ENCODE measurements at regions not wholly inside any gene's neighbourhood (a gene's known extent, or its start where the extent isn't known, plus 50 kb on each side); places are given as distances from the start of the nearest gene placed in this dataset.

- no peaks in the 10 kb centered on the region for H3K4me1 ChIP-seq (replicated peaks)
- no peak for TF ChIP-seq POLR2A (IDR thresholded peaks at IDR 0.05)
- no peak for TF ChIP-seq POLR2AphosphoS5 (IDR thresholded peaks at IDR 0.05)
- no peak for TF ChIP-seq CTCF (IDR thresholded peaks at IDR 0.05)
- H3K4me3 ChIP-seq = no peak overlapping the region
- intact Hi-C loops (cut with DNase I) = no loop called here
- H3K9me3 ChIP-seq = no peaks in the 10 kb centered on the region
- H3K27me3 ChIP-seq (replicated peaks; ENCODE audit: insufficient read depth) = no peaks in the 10 kb centered on the region
- H3K36me3 ChIP-seq = no peaks in the 10 kb centered on the region
- H3K27ac ChIP-seq = no peak overlapping the region
- no peak for DNase-seq (ENCODE audit: low spot score)
- WGBS = 61% methylated on average over 4 of the region's 4 CpGs
Observed at GRCh38 chr5:153299891-153300290, 190.6 kb upstream of the GRIA1 start.

GRCh38 chr5:153308282-153308681, 182.2 kb upstream of the GRIA1 start:
- DNase-seq (ENCODE audit: low spot score) = no peak
- Histone ChIP-seq H3K27ac (no peak overlapping the region), H3K36me3 (no peaks in the 10 kb centered on the region), H3K9me3 (no peaks in the 10 kb centered on the region), H3K4me1 (replicated peaks) (no peaks in the 10 kb centered on the region), H3K27me3 (replicated peaks; ENCODE audit: insufficient read depth) (no peaks in the 10 kb centered on the region), H3K4me3 (no peak overlapping the region)
- TF ChIP-seq POLR2A (IDR thresholded peaks at IDR 0.05) (no peak), CTCF (IDR thresholded peaks at IDR 0.05) (no peak)
- intact Hi-C loops (cut with DNase I) = no loop called here
- WGBS = 22% methylated on average over 1 of the region's 1 CpG

DNA sequence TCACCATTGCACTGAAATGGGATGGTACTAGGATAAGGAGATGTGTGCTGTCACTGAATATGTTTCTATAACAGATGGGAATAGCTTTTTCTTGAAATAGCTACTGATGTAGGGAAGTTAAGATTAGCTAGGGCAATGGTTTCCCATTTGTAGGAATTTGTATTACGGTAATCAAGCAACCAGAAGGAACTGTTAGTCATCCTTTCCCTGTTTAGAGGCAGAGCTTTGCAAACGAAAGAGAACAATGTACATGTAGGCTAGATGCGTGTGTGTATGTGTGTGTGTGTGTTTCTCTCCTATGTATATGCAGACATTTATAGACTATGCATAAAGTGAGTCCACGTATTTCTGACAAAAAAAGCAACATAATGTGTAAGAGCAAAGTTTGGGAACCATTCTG, 171.9 kb upstream of the GRIA1 start:
- no peak for DNase-seq (ENCODE audit: low spot score)
- WGBS = 72% methylated on average over 4 of the region's 4 CpGs
- H3K9me3 ChIP-seq = no peaks in the 10 kb centered on the region
- H3K27ac ChIP-seq = no peak overlapping the region
- intact Hi-C loops (cut with DNase I) = no loop called here
- no peaks in the 10 kb centered on the region for H3K27me3 ChIP-seq (replicated peaks; ENCODE audit: insufficient read depth)
- H3K36me3 ChIP-seq = no peaks in the 10 kb centered on the region
- H3K4me3 ChIP-seq = no peak overlapping the region
- no peak for TF ChIP-seq CTCF (IDR thresholded peaks at IDR 0.05)
- TF ChIP-seq POLR2AphosphoS5 (IDR thresholded peaks at IDR 0.05) = no peak
- no peak for TF ChIP-seq POLR2A (IDR thresholded peaks at IDR 0.05)
- no peaks in the 10 kb centered on the region for H3K4me1 ChIP-seq (replicated peaks)

- H3K9me3 ChIP-seq = no peaks in the 10 kb centered on the region
- DNase-seq (ENCODE audit: low spot score) = no peak
- no peaks in the 10 kb centered on the region for H3K27me3 ChIP-seq (replicated peaks; ENCODE audit: insufficient read depth)
- intact Hi-C loops (cut with DNase I) = no loop called here
- H3K27ac ChIP-seq = no peak overlapping the region
- WGBS = 90% methylated on average over 1 of the region's 1 CpG
- H3K36me3 ChIP-seq = no peaks in the 10 kb centered on the region
- no peak for TF ChIP-seq CTCF (IDR thresholded peaks at IDR 0.05)
- TF ChIP-seq POLR2A (IDR thresholded peaks at IDR 0.05) = no peak
- TF ChIP-seq POLR2AphosphoS5 (IDR thresholded peaks at IDR 0.05) = no peak
- no peak overlapping the region for H3K4me3 ChIP-seq
- H3K4me1 ChIP-seq (replicated peaks) = no peaks in the 10 kb centered on the region
Observed at GRCh38 chr5:153321478-153321877, 169.0 kb upstream of the GRIA1 start.

- intact Hi-C loops (cut with DNase I) = no loop called here
- no peak overlapping the region for H3K4me3 ChIP-seq
- H3K36me3 ChIP-seq = no peaks in the 10 kb centered on the region
- no peaks in the 10 kb centered on the region for H3K27me3 ChIP-seq (replicated peaks; ENCODE audit: insufficient read depth)
- H3K9me3 ChIP-seq = no peaks in the 10 kb centered on the region
- 75% methylated on average over 3 of the region's 3 CpGs for WGBS
- TF ChIP-seq CTCF (IDR thresholded peaks at IDR 0.05) (no peak), POLR2AphosphoS5 (IDR thresholded peaks at IDR 0.05) (no peak)
- H3K27ac ChIP-seq = no peak overlapping the region
- DNase-seq (ENCODE audit: low spot score) = no peak
- no peaks in the 10 kb centered on the region for H3K4me1 ChIP-seq (replicated peaks)
Observed at GRCh38 chr5:153340139-153340538, 150.3 kb upstream of the GRIA1 start.
